ENCODE measurements at regions not wholly inside any gene's neighbourhood (a gene's known extent, or its start where the extent isn't known, plus 50 kb on each side); places are given as distances from the start of the nearest gene placed in this dataset.

GRCh38 chr2:162967811-162968210 is 129.2 kb upstream of the KCNH7 start:
- no peak for DNase-seq (ENCODE audit: low read depth)
- no peak overlapping the region for H3K4me3 ChIP-seq (ENCODE audit: low read depth, low read length)
- no peak for TF ChIP-seq CTCF (IDR thresholded peaks at IDR 0.05; ENCODE audit: control insufficient read depth, extremely low read depth, insufficient read depth)

DNA sequence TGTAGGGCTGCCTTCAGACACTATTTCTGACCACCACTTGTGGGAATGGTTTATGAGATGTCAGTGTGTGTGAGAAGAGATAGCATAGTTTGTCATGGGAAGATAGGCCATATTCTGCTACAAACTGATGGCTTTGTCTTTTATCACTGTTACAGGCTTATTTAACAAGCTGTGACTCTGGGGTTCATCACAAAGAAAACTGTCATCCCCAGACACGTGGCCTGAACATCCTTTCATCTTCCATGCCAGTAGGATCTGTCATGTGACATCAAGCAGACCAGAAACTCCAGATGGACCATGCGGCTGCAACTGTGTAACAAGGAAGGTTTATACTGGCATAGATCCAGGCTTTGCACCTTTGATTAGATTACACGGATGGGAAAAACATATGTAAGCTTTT is 128.6 kb upstream of the KCNH7 start:
- H3K4me3 ChIP-seq (ENCODE audit: low read depth, low read length), result no peak overlapping the region
- DNase-seq (ENCODE audit: low read depth), result no peak
- no peak for TF ChIP-seq CTCF (IDR thresholded peaks at IDR 0.05; ENCODE audit: control insufficient read depth, extremely low read depth, insufficient read depth)

DNA sequence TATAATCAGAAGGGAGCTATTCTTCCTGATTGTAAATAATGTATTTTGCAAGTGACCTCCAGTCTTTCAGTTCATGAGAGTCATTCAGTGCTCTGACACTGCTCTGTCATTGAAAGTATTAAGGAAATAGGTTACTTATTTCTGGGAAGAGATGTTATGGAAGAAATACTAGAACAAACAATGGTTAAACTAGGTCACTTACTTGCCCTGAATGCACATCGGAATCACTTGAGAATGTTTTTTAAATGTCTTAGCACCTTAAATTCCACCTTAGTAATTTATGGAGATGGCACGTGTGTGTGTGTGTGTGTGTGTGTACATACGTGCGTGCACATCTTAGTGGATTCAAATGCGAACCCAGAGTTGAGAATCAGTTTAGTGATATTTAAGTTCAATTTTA is 126.6 kb upstream of the KCNH7 start:
- no peak for DNase-seq (ENCODE audit: low read depth)
- TF ChIP-seq CTCF (IDR thresholded peaks at IDR 0.05; ENCODE audit: control insufficient read depth, extremely low read depth, insufficient read depth), result no peak
- H3K4me3 ChIP-seq (ENCODE audit: low read depth, low read length), result no peak overlapping the region

GRCh38 chr2:162964513-162964912 is 125.9 kb upstream of the KCNH7 start:
- TF ChIP-seq CTCF (IDR thresholded peaks at IDR 0.05; ENCODE audit: control insufficient read depth, extremely low read depth, insufficient read depth), result no peak
- no peak for DNase-seq (ENCODE audit: low read depth)
- H3K4me3 ChIP-seq (ENCODE audit: low read depth, low read length), result no peak overlapping the region

DNA sequence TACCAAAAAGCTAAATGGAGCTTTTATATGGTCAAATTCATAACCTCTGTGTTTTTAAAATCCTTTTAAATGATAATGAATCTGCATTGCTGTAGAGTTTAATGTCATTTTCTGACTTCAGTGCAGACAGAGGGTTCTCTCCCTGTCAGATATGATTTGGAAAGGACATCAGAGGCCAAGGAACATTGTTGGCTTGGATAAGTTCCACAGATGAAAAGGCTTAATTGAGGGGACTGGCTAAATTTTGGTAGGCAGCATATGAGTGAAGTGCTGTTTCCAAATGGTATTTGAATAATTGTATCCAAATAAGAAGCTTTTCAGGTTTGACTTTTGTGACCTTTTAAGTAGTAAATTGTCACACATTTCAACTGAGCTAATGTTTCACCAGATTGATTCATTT is 124.6 kb upstream of the KCNH7 start:
- no peak overlapping the region for H3K4me3 ChIP-seq (ENCODE audit: low read depth, low read length)
- no peak for TF ChIP-seq CTCF (IDR thresholded peaks at IDR 0.05; ENCODE audit: control insufficient read depth, extremely low read depth, insufficient read depth)
- no peak for DNase-seq (ENCODE audit: low read depth)

GRCh38 chr2:162945785-162946184 is 107.2 kb upstream of the KCNH7 start:
- no peak for TF ChIP-seq CTCF (IDR thresholded peaks at IDR 0.05; ENCODE audit: control insufficient read depth, extremely low read depth, insufficient read depth)
- H3K4me3 ChIP-seq (ENCODE audit: low read depth, low read length), result no peak overlapping the region
- DNase-seq (ENCODE audit: low read depth), result no peak

- TF ChIP-seq CTCF (IDR thresholded peaks at IDR 0.05; ENCODE audit: control insufficient read depth, extremely low read depth, insufficient read depth), result 0 out of 2 replicates have a peak, but pooled peaks have one; percentile 15
- no peak for DNase-seq (ENCODE audit: low read depth)
Measured at GRCh38 chr2:162938387-162938786, 99.8 kb upstream of the KCNH7 start.

More at GRCh38 chr2:162938387-162938786, 99.8 kb upstream of the KCNH7 start:
- H3K4me3 ChIP-seq (ENCODE audit: low read depth, low read length), result no peak overlapping the region
